ENCODE measurements at regions not wholly inside any gene's neighbourhood (a gene's known extent, or its start where the extent isn't known, plus 50 kb on each side); places are given as distances from the start of the nearest gene placed in this dataset.
A peak's percentile ranks its signal among the peaks of the same experiment; 100 is the strongest.

DNA sequence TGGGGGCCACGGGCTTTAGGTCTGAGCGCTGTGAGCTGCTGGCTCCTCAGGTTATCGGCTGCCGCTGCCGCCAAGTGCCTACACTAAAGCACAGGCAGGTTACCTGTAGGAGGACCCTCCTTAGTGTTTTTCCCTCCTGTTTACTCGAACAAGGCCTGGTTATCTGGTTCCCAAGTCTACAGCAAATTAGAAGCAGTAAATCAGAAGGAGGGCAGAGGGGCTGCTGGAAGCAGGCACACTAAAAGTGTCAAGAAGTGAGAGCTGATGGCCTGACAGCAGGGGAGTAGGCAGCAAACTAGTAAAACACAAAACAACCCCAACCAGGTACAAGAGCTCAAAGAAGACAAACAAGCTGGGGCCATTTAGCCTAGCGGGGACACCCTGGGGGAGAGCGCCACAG is 125.0 kb upstream of the PJA1 start:
- no peak overlapping the region for H3K9ac ChIP-seq (ENCODE audit: insufficient read depth in 1 of 2, low read length in 2 of 2)
- H3K27ac ChIP-seq (ENCODE audit: low read depth in 1 of 2, low read length in 1 of 2), result no peak overlapping the region
- ATAC-seq (ENCODE audit: insufficient read depth, low FRiP score) (no peak), DNase-seq (no peak)
- WGBS, 2 donors, result 81 to 94% methylated on average over 8 of the region's 8 CpGs
- H3K9me3 ChIP-seq (ENCODE audit: control insufficient read depth in 4 of 4, insufficient read depth in 3 of 4, low read length in 3 of 4), result no peaks in the 10 kb centered on the region
- H3K36me3 ChIP-seq (ENCODE audit: control insufficient read depth in 4 of 4, insufficient read depth in 4 of 4, low read length in 4 of 4), result no peaks in the 10 kb centered on the region
- no peak overlapping the region for H3K4me3 ChIP-seq
- H3K27me3 ChIP-seq (ENCODE audit: control insufficient read depth in 3 of 3, insufficient read depth in 3 of 3, low read length in 2 of 3), result peaks cover 0 to 4% (median 4%) of the 10 kb centered on the region in 3 donors
- peaks cover 0 to 23% (median 4%) of the 10 kb centered on the region in 5 donors for H3K4me1 ChIP-seq (ENCODE audit: control insufficient read depth in 5 of 5, insufficient read depth in 5 of 5, low read length in 5 of 5)
- TF ChIP-seq, protein P1, sequence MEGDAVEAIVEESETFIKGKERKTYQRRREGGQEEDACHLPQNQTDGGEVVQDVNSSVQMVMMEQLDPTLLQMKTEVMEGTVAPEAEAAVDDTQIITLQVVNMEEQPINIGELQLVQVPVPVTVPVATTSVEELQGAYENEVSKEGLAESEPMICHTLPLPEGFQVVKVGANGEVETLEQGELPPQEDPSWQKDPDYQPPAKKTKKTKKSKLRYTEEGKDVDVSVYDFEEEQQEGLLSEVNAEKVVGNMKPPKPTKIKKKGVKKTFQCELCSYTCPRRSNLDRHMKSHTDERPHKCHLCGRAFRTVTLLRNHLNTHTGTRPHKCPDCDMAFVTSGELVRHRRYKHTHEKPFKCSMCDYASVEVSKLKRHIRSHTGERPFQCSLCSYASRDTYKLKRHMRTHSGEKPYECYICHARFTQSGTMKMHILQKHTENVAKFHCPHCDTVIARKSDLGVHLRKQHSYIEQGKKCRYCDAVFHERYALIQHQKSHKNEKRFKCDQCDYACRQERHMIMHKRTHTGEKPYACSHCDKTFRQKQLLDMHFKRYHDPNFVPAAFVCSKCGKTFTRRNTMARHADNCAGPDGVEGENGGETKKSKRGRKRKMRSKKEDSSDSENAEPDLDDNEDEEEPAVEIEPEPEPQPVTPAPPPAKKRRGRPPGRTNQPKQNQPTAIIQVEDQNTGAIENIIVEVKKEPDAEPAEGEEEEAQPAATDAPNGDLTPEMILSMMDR (IDR thresholded peaks at IDR 0.05; ENCODE audit: control extremely low read depth, extremely low read depth), result no peak

DNA sequence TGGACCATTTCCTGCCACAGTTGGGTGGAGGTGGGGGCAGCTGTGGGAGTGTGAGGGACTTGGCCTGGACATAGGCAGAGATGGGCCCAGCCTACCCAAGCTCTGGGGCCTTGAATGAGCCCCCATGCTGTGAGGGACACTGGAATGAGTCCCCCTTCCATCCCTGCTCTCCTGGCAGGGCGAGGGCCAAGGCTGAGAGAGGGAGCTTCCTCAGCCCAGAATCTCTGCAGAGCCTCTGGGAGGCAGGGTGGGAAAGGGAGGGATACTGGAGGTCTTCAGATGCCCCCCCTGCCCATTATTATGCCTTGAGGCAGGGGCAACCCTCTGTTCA is 124.5 kb upstream of the PJA1 start:
- no peak overlapping the region for H3K27ac ChIP-seq (ENCODE audit: low read depth in 1 of 2, low read length in 1 of 2)
- H3K9me3 ChIP-seq (ENCODE audit: control insufficient read depth in 4 of 4, insufficient read depth in 3 of 4, low read length in 3 of 4), result no peaks in the 10 kb centered on the region
- peaks cover 0 to 28% (median 4%) of the 10 kb centered on the region in 5 donors for H3K4me1 ChIP-seq (ENCODE audit: control insufficient read depth in 5 of 5, insufficient read depth in 5 of 5, low read length in 5 of 5)
- 71 to 100% methylated on average over 1 of the region's 1 CpG for WGBS, 2 donors
- peaks cover 0 to 4% (median 4%) of the 10 kb centered on the region in 3 donors for H3K27me3 ChIP-seq (ENCODE audit: control insufficient read depth in 3 of 3, insufficient read depth in 3 of 3, low read length in 2 of 3)
- no peak for DNase-seq
- no peak overlapping the region for H3K9ac ChIP-seq (ENCODE audit: insufficient read depth in 1 of 2, low read length in 2 of 2)
- H3K4me3 ChIP-seq, result no peak overlapping the region
- no peaks in the 10 kb centered on the region for H3K36me3 ChIP-seq (ENCODE audit: control insufficient read depth in 4 of 4, insufficient read depth in 4 of 4, low read length in 4 of 4)
- ATAC-seq (ENCODE audit: insufficient read depth, low FRiP score), result no peak
- TF ChIP-seq, protein P1 (IDR thresholded peaks at IDR 0.05; ENCODE audit: control extremely low read depth, extremely low read depth), result no peak

DNA sequence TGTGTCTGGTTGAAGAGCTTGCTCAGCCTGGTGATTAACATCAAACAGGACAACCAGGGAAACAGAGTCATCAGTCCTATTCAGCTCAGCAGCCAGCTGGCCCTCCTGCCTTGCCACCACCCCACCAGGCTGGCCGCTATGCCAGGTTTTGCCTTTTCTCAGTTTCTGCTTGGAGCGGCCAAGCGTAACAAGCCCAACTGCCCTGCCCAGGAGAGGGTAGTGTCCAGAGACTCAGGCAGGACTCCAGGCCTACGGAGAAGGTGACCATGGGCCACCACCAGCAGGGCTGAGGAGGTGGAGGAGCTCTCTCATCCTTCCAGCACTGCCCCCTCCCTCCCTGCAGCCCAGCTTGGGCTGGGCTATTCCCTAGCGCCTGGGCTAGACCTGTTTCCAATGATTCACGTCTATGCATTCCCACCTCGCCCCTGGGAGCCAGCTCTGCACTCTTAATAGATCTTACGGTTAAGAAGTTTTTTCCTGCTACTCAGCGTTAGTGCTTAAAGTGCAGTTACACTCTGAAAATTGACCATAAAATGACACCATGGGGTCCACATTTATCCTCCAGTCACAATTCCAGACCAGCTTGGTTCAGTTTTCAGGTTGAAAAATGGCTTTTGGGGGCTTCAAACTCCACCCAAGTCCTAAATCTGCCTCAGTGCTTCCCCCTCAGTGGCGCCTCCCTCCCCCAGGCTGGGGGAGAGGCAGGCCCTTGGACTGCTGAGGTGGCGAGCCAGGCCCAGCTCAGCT is 124.0 kb upstream of the PJA1 start:
- Histone ChIP-seq H3K36me3 (ENCODE audit: control insufficient read depth in 4 of 4, insufficient read depth in 4 of 4, low read length in 4 of 4) (no peaks in the 10 kb centered on the region), H3K9me3 (ENCODE audit: control insufficient read depth in 4 of 4, insufficient read depth in 3 of 4, low read length in 3 of 4) (no peaks in the 10 kb centered on the region), H3K9ac (ENCODE audit: insufficient read depth in 1 of 2, low read length in 2 of 2) (no peak overlapping the region), H3K27ac (ENCODE audit: low read depth in 1 of 2, low read length in 1 of 2) (no peak overlapping the region), H3K27me3 (ENCODE audit: control insufficient read depth in 3 of 3, insufficient read depth in 3 of 3, low read length in 2 of 3) (peaks cover 0 to 4% (median 4%) of the 10 kb centered on the region in 3 donors), H3K4me3 (no peak overlapping the region), H3K4me1 (ENCODE audit: control insufficient read depth in 5 of 5, insufficient read depth in 5 of 5, low read length in 5 of 5) (peaks cover 0 to 32% (median 4%) of the 10 kb centered on the region in 5 donors)
- 71 to 80% methylated on average over 11 of the region's 11 CpGs for WGBS, 2 donors
- ATAC-seq (ENCODE audit: insufficient read depth, low FRiP score), result no peak
- peak in 1 of 3 donors; percentile 48 for DNase-seq
- TF ChIP-seq, protein P1 (IDR thresholded peaks at IDR 0.05; ENCODE audit: control extremely low read depth, extremely low read depth), result no peak

Measured in lung (tissue), 11 donors.